Neural cell (in vitro differentiated cells): ENCODE measurements at regions not wholly inside any gene's neighbourhood (a gene's known extent, or its start where the extent isn't known, plus 50 kb on each side); places are given as distances from the start of the nearest gene placed in this dataset.
"Not testable (repeated sequence)": the region's sequence is repeated elsewhere in the genome, so short reads cannot be mapped to it uniquely, and the experiment has no call there.

Experiments used
- H2AFZ ChIP-seq: fragments of 200-600, 300-800 bp; sonication (generic), shearing (Covaris generic); 2 replicates; pipeline ENCODE4 v1.6.0; 2014; ENCODE audit warnings: low read depth, mild to moderate bottlenecking, antibody characterized with exemption, low read length, moderate library complexity
- H3F3A ChIP-seq: fragments of 200-600 bp; shearing (Covaris generic); 2 replicates; pipeline ENCODE4 v1.6.1; 2016; ENCODE audit warnings: mild to moderate bottlenecking, moderate library complexity, mixed read lengths, antibody characterized with exemption, low read length; ENCODE audit not compliant: insufficient read depth, poor library complexity, severe bottlenecking
- H3K27ac ChIP-seq: fragments of 200-600, 300-800 bp; sonication (generic), shearing (Covaris generic); 2 replicates; pipeline ENCODE4 v1.5.1; 2014; ENCODE audit warnings: mild to moderate bottlenecking, low read length, moderate library complexity
- H3K27me3 ChIP-seq: fragments of 300-800, 200-600 bp; sonication (generic), shearing (Covaris generic); 2 replicates; pipeline ENCODE4 v1.6.0; 2014; ENCODE audit warnings: mild to moderate bottlenecking, low read depth, low read length, moderate library complexity; ENCODE audit not compliant: insufficient read depth
- H3K36me3 ChIP-seq: fragments of 300-800, 200-600 bp; sonication (generic), shearing (Covaris generic); 2 replicates; pipeline ENCODE4 v1.5.1; 2014; ENCODE audit warnings: mild to moderate bottlenecking, antibody characterized with exemption, low read length, moderate library complexity; ENCODE audit not compliant: insufficient read depth
- H3K4me2 ChIP-seq: fragments of 300-800, 200-600 bp; sonication (generic), shearing (Covaris generic); 2 replicates; pipeline ENCODE4 v1.6.0; 2014; ENCODE audit warnings: mild to moderate bottlenecking, low read length
- H3K4me3 ChIP-seq: fragments of 300-800, 200-600 bp; sonication (generic), shearing (Covaris generic); 2 replicates; pipeline ENCODE4 v1.5.1; 2014; ENCODE audit warnings: mild to moderate bottlenecking, low read length, moderate library complexity
- H3K79me2 ChIP-seq: fragments of 200-600 bp; shearing (Covaris generic); replicated peaks from 2 replicates; pipeline ENCODE4 v1.6.0; 2014; ENCODE audit warnings: mild to moderate bottlenecking, low read length, moderate library complexity; ENCODE audit not compliant: insufficient read depth
- H3K9ac ChIP-seq: fragments of 300-800, 200-600 bp; sonication (generic), shearing (Covaris generic); 2 replicates; pipeline ENCODE4 v1.6.1; 2016; ENCODE audit warnings: mild to moderate bottlenecking, low read length, mixed read lengths
- H3K9me2 ChIP-seq: fragments of 200-600 bp; shearing (Covaris generic); 2 replicates; pipeline ENCODE4 v1.6.1; 2016; ENCODE audit warnings: mild to moderate bottlenecking, low read length, mixed read lengths; ENCODE audit not compliant: insufficient read depth
- H3K9me3 ChIP-seq: fragments of 200-600, 300-800 bp; sonication (generic), shearing (Covaris generic); 2 replicates; pipeline ENCODE4 v1.6.1; 2016; ENCODE audit warnings: mild to moderate bottlenecking, mixed run types, low read length, moderate library complexity, mixed read lengths
- H4K20me1 ChIP-seq: fragments of 200-600 bp; shearing (Covaris generic); 2 replicates; pipeline ENCODE4 v1.6.1; 2016; ENCODE audit warnings: mild to moderate bottlenecking, mixed run types; ENCODE audit not compliant: insufficient read depth
- CTCF ChIP-seq: fragments of 450-650 bp; IDR thresholded peaks from 2 replicates; pipeline ENCODE4 v1.5.1; 2014; ENCODE audit warnings: antibody characterized with exemption, mild to moderate bottlenecking, moderate library complexity; ENCODE audit not compliant: poor library complexity, severe bottlenecking
- EP300 ChIP-seq: fragments of 450-650 bp; conservative IDR thresholded peaks from 2 replicates; pipeline ENCODE4 v1.6.1; 2014; ENCODE audit warnings: antibody characterized with exemption, mild to moderate bottlenecking, moderate library complexity; ENCODE audit not compliant: poor library complexity, severe bottlenecking
- EZH2 ChIP-seq: fragments of 200-600, 300-800 bp; shearing (Covaris generic), sonication (generic); IDR thresholded peaks from 2 replicates; pipeline ENCODE4 v1.6.1; 2014; ENCODE audit warnings: antibody characterized with exemption, low read length, borderline replicate concordance, mild to moderate bottlenecking; ENCODE audit not compliant: insufficient read depth, poor library complexity, severe bottlenecking
- MXI1 ChIP-seq: fragments of 450-650 bp; conservative IDR thresholded peaks from 2 replicates; pipeline ENCODE4 v1.6.1; 2014; ENCODE audit warnings: antibody characterized with exemption, mild to moderate bottlenecking; ENCODE audit not compliant: poor library complexity, severe bottlenecking
- POLR2AphosphoS5 ChIP-seq: IDR thresholded peaks from 2 replicates; pipeline ENCODE4 v1.6.1; 2012
- RAD21 ChIP-seq: fragments of 450-650 bp; conservative IDR thresholded peaks from 2 replicates; pipeline ENCODE4 v1.6.1; 2014; ENCODE audit warnings: antibody characterized with exemption, mild to moderate bottlenecking, moderate library complexity
- REST ChIP-seq: IDR thresholded peaks from 2 replicates; pipeline ENCODE4 v1.6.1; 2012; ENCODE audit warnings: borderline replicate concordance
- SMC3 ChIP-seq: fragments of 450-650 bp; conservative IDR thresholded peaks from 2 replicates; pipeline ENCODE4 v1.6.1; 2014; ENCODE audit warnings: antibody characterized with exemption, mild to moderate bottlenecking, moderate library complexity; ENCODE audit not compliant: poor library complexity
- TAF1 ChIP-seq: IDR thresholded peaks from 2 replicates; pipeline ENCODE4 v1.6.1; 2012; ENCODE audit warnings: low read depth

GRCh38 chr18:39311111-39311712, 1745.6 kb upstream of the CELF4 start:
- Histone ChIP-seq H3K9ac (no peak overlapping the region), H3K9me2 (no peaks in the 10 kb centered on the region), H3K4me3 (no peak overlapping the region), H3F3A (no peaks in the 10 kb centered on the region), H3K36me3 (no peaks in the 10 kb centered on the region), H4K20me1 (no peaks in the 10 kb centered on the region), H3K27me3 (no peaks in the 10 kb centered on the region), H3K79me2 (no peaks in the 10 kb centered on the region), H3K9me3 (no peaks in the 10 kb centered on the region), H3K4me2 (no peak overlapping the region), H3K27ac (no peak overlapping the region), H2AFZ (no peak overlapping the region)
- TF ChIP-seq TAF1 (no peak), EZH2 (no peak), REST (no peak), POLR2AphosphoS5 (no peak), MXI1 (no peak), RAD21 (no peak)

GRCh38 chr18:39308931-39309521, 1743.4 kb upstream of the CELF4 start:
- not testable (repeated sequence) for H3K79me2 ChIP-seq, H3K27ac ChIP-seq

GRCh38 chr18:39305766-39306165, 1740.2 kb upstream of the CELF4 start:
- Histone ChIP-seq H3F3A (no peaks in the 10 kb centered on the region), H3K4me3 (no peak overlapping the region), H2AFZ (no peak overlapping the region), H4K20me1 (no peaks in the 10 kb centered on the region), H3K79me2 (no peaks in the 10 kb centered on the region), H3K27me3 (no peaks in the 10 kb centered on the region), H3K27ac (no peak overlapping the region), H3K9me3 (no peaks in the 10 kb centered on the region), H3K4me2 (no peak overlapping the region), H3K9ac (no peak overlapping the region), H3K9me2 (no peaks in the 10 kb centered on the region), H3K36me3 (no peaks in the 10 kb centered on the region)
- TF ChIP-seq REST (no peak), CTCF (no peak), MXI1 (no peak), EP300 (no peak), EZH2 (no peak), RAD21 (no peak), SMC3 (no peak), POLR2AphosphoS5 (no peak), TAF1 (no peak)

More at GRCh38 chr18:39308931-39309521, 1743.4 kb upstream of the CELF4 start:
- H2AFZ ChIP-seq, H3F3A ChIP-seq, H3K36me3 ChIP-seq, H3K9ac ChIP-seq, H3K9me2 ChIP-seq, H4K20me1 ChIP-seq, H3K4me2 ChIP-seq, H3K4me3 ChIP-seq, H3K9me3 ChIP-seq, H3K27me3 ChIP-seq: not testable (repeated sequence)
